ENCODE measurements at regions not wholly inside any gene's neighbourhood (a gene's known extent, or its start where the extent isn't known, plus 50 kb on each side); places are given as distances from the start of the nearest gene placed in this dataset.

DNA sequence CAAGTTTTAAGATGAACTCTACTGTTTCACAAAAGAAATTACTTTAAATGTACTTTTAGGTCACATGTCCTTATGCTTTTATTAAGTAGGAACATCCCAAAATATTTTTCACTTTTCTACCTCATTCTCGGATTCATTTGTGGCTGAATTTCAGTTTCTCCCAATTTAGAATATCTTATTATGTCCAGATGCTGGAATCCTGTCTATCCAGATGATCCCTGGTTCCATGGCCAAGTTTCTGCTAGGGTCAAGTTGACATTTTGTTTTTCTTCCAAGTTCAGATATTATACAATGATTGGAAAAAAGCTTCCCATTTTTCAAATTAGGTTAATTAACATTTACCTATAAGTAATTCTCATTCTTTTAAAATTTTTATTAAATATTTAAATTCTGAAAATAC is 181.8 kb upstream of the SLC16A7 start:
- no peak for TF ChIP-seq POLR2AphosphoS5 (IDR thresholded peaks at IDR 0.05; ENCODE audit: low read depth, low read length)
- TF ChIP-seq, protein P1, sequence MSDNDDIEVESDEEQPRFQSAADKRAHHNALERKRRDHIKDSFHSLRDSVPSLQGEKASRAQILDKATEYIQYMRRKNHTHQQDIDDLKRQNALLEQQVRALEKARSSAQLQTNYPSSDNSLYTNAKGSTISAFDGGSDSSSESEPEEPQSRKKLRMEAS (IDR thresholded peaks at IDR 0.05), result no peak
- TF ChIP-seq ELF1 (IDR thresholded peaks at IDR 0.05; ENCODE audit: borderline replicate concordance, low read depth), result no peak
- TF ChIP-seq, protein P2, sequence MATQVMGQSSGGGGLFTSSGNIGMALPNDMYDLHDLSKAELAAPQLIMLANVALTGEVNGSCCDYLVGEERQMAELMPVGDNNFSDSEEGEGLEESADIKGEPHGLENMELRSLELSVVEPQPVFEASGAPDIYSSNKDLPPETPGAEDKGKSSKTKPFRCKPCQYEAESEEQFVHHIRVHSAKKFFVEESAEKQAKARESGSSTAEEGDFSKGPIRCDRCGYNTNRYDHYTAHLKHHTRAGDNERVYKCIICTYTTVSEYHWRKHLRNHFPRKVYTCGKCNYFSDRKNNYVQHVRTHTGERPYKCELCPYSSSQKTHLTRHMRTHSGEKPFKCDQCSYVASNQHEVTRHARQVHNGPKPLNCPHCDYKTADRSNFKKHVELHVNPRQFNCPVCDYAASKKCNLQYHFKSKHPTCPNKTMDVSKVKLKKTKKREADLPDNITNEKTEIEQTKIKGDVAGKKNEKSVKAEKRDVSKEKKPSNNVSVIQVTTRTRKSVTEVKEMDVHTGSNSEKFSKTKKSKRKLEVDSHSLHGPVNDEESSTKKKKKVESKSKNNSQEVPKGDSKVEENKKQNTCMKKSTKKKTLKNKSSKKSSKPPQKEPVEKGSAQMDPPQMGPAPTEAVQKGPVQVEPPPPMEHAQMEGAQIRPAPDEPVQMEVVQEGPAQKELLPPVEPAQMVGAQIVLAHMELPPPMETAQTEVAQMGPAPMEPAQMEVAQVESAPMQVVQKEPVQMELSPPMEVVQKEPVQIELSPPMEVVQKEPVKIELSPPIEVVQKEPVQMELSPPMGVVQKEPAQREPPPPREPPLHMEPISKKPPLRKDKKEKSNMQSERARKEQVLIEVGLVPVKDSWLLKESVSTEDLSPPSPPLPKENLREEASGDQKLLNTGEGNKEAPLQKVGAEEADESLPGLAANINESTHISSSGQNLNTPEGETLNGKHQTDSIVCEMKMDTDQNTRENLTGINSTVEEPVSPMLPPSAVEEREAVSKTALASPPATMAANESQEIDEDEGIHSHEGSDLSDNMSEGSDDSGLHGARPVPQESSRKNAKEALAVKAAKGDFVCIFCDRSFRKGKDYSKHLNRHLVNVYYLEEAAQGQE (IDR thresholded peaks at IDR 0.05; ENCODE audit: low read depth), result no peak
- TF ChIP-seq, protein P3, sequence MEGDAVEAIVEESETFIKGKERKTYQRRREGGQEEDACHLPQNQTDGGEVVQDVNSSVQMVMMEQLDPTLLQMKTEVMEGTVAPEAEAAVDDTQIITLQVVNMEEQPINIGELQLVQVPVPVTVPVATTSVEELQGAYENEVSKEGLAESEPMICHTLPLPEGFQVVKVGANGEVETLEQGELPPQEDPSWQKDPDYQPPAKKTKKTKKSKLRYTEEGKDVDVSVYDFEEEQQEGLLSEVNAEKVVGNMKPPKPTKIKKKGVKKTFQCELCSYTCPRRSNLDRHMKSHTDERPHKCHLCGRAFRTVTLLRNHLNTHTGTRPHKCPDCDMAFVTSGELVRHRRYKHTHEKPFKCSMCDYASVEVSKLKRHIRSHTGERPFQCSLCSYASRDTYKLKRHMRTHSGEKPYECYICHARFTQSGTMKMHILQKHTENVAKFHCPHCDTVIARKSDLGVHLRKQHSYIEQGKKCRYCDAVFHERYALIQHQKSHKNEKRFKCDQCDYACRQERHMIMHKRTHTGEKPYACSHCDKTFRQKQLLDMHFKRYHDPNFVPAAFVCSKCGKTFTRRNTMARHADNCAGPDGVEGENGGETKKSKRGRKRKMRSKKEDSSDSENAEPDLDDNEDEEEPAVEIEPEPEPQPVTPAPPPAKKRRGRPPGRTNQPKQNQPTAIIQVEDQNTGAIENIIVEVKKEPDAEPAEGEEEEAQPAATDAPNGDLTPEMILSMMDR (IDR thresholded peaks at IDR 0.05 in 2 of 3, conservative IDR thresholded peaks at IDR 0.05 in 1 of 3; ENCODE audit: borderline replicate concordance in 1 of 3, insufficient read depth in 1 of 3, low read depth in 2 of 3, low read length in 2 of 3), result no peak
- TF ChIP-seq ZFX (IDR thresholded peaks at IDR 0.05), result no peak
- no peak for TF ChIP-seq JUND (IDR thresholded peaks at IDR 0.05)
- TF ChIP-seq POLR2A (IDR thresholded peaks at IDR 0.05; ENCODE audit: borderline replicate concordance, extremely low read depth, insufficient read depth, insufficient read length), result no peak
- no peak for TF ChIP-seq FOSL1 (IDR thresholded peaks at IDR 0.05; ENCODE audit: low read depth)
- no peak for TF ChIP-seq SP1 (IDR thresholded peaks at IDR 0.05; ENCODE audit: low read depth)
- no peak for TF ChIP-seq RAD21 (IDR thresholded peaks at IDR 0.05; ENCODE audit: low read depth)
- TF ChIP-seq ZNF274 (IDR thresholded peaks at IDR 0.05; ENCODE audit: low read depth, low read length), result no peak
